NT2/D1 (cell line): ENCODE measurements at regions not wholly inside any gene's neighbourhood (a gene's known extent, or its start where the extent isn't known, plus 50 kb on each side); places are given as distances from the start of the nearest gene placed in this dataset.
"Not testable (repeated sequence)": the region's sequence is repeated elsewhere in the genome, so short reads cannot be mapped to it uniquely, and the experiment has no call there.

Experiments used
- DNase-seq: peaks from one replicate; pipeline ENCODE4 v3.0.0-alpha.2; 2011; ENCODE audit warnings: low read depth, low spot score
- H3K27me3 ChIP-seq: 2 replicates; pipeline ENCODE4 v1.6.0; 2011; ENCODE audit warnings: mild to moderate bottlenecking; ENCODE audit not compliant: insufficient read length, insufficient read depth
- H3K36me3 ChIP-seq: 2 replicates; pipeline ENCODE4 v1.6.1; 2011; ENCODE audit warnings: mild to moderate bottlenecking, low read length, mixed read lengths; ENCODE audit not compliant: insufficient read depth, insufficient read length
- H3K4me1 ChIP-seq: 2 replicates; pipeline ENCODE4 v1.5.1; 2011; ENCODE audit not compliant: insufficient read depth, insufficient read length
- H3K4me3 ChIP-seq: 2 replicates; pipeline ENCODE4 v1.5.1; 2011; ENCODE audit warnings: low read depth; ENCODE audit not compliant: insufficient read length
- H3K9ac ChIP-seq: 2 replicates; pipeline ENCODE4 v1.6.0; 2011; ENCODE audit warnings: low read depth; ENCODE audit not compliant: insufficient read length
- H3K9me3 ChIP-seq: 2 replicates; pipeline ENCODE4 v1.5.1; 2011; ENCODE audit warnings: mild to moderate bottlenecking, low read length; ENCODE audit not compliant: insufficient read depth
- SUZ12 ChIP-seq: IDR thresholded peaks from 2 replicates; pipeline ENCODE4 v1.6.1; 2011; ENCODE audit not compliant: insufficient read length, insufficient read depth; ENCODE audit errors: extremely low read depth
- YY1 ChIP-seq: IDR thresholded peaks from 2 replicates; pipeline ENCODE4 v1.6.1; 2011; ENCODE audit not compliant: insufficient read length, insufficient read depth
- ZNF274 ChIP-seq: IDR thresholded peaks from 2 replicates; pipeline ENCODE4 v1.6.1; 2011; ENCODE audit warnings: mild to moderate bottlenecking, low read depth, low read length

DNA sequence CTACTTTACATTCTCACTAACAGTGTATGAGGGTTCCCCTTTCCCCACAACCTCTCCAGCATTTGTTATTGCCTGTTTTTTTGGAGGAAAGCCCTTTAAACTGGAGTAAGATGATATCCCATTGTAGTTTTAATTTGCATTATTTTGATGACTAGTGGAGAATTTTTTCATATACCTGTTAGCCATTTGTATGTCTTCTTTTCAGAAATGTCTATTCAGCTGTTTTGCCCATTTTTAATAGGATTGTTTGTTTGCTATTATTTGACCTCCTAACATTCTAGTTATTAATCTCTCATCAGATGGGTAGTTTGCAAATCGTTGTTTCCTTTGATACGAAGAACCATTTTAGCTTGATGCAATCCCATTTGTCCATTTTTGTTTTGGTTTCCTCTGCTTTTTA is 165.0 kb downstream of the GLUL start:
- no peaks in the 10 kb centered on the region for H3K4me1 ChIP-seq
- no peaks in the 10 kb centered on the region for H3K36me3 ChIP-seq
- H3K9ac ChIP-seq: no peak overlapping the region
- no peaks in the 10 kb centered on the region for H3K27me3 ChIP-seq
- TF ChIP-seq ZNF274: no peak
- no peak for TF ChIP-seq SUZ12
- no peak for TF ChIP-seq YY1
- DNase-seq: no peak
- no peaks in the 10 kb centered on the region for H3K9me3 ChIP-seq
- H3K4me3 ChIP-seq: no peak overlapping the region

- H3K9me3 ChIP-seq, H3K9ac ChIP-seq, DNase-seq, H3K4me3 ChIP-seq, H3K27me3 ChIP-seq, H3K4me1 ChIP-seq, H3K36me3 ChIP-seq: not testable (repeated sequence)
Observed at GRCh38 chr1:182225755-182226154, 164.2 kb upstream of the ZNF648 start.

- H3K36me3 ChIP-seq, H3K27me3 ChIP-seq, H3K9ac ChIP-seq, DNase-seq, H3K9me3 ChIP-seq, H3K4me3 ChIP-seq, H3K4me1 ChIP-seq: not testable (repeated sequence)
Observed at GRCh38 chr1:182221990-182222389, 160.5 kb upstream of the ZNF648 start.

DNA sequence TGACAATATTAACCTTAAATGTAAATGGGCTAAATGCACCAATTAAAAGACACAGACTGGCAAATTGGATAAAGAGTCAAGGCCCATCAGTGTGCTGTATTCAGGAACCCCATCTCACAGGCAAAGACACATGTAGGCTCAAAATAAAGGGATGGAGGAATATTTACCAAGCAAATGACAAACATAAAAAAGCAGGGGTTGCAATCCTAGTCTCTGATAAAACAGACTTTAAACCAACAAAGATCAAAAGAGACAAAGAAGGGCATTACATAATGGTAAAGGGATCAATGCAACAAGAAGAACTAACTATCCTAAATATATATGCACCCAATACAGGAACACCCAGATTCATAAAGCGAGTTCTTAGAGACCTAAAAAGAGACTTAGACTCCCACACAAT is 159.9 kb upstream of the ZNF648 start:
- H3K36me3 ChIP-seq: not testable (repeated sequence)

DNA sequence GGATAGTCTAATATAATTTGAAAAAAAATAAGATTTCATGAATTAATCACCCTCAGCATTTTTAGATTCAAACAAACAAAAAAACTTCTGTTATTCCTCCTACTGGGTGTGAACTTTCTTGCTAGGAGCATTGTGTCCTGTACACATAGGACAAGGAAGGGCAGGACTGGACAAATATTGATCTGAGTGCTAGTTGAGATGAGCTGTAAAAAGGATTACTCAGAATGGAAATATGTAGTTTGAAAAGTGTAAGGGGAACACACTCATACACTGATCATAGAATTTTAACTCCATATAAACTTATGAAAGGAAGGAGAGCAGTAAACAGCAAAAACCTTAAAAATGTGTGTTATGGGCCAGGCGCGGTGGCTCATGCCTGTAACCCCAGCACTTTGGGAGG is 156.5 kb upstream of the ZNF648 start:
- no peaks in the 10 kb centered on the region for H3K36me3 ChIP-seq
- TF ChIP-seq SUZ12: no peak
- TF ChIP-seq ZNF274: no peak
- no peak for TF ChIP-seq YY1
- no peak overlapping the region for H3K9ac ChIP-seq
- H3K9me3 ChIP-seq: no peaks in the 10 kb centered on the region
- no peak overlapping the region for H3K4me3 ChIP-seq
- DNase-seq: no peak
- H3K27me3 ChIP-seq: no peaks in the 10 kb centered on the region
- H3K4me1 ChIP-seq: no peaks in the 10 kb centered on the region

More for the DNA sequence above, 159.9 kb upstream of the ZNF648 start:
- not testable (repeated sequence) for H3K9ac ChIP-seq, H3K9me3 ChIP-seq, DNase-seq, H3K27me3 ChIP-seq, H3K4me3 ChIP-seq, H3K4me1 ChIP-seq

- H3K4me1 ChIP-seq: no peaks in the 10 kb centered on the region
- H3K27me3 ChIP-seq: no peaks in the 10 kb centered on the region
- no peak overlapping the region for H3K9ac ChIP-seq
- DNase-seq: no peak
- no peaks in the 10 kb centered on the region for H3K9me3 ChIP-seq
- no peaks in the 10 kb centered on the region for H3K36me3 ChIP-seq
- TF ChIP-seq YY1 (no peak), ZNF274 (no peak), SUZ12 (no peak)
- H3K4me3 ChIP-seq: no peak overlapping the region
Observed at GRCh38 chr1:182217071-182217470, 155.6 kb upstream of the ZNF648 start.

- no peak for DNase-seq
- H3K4me3 ChIP-seq: no peak overlapping the region
- no peaks in the 10 kb centered on the region for H3K4me1 ChIP-seq
- TF ChIP-seq YY1 (no peak), SUZ12 (no peak), ZNF274 (no peak)
- no peaks in the 10 kb centered on the region for H3K9me3 ChIP-seq
- H3K27me3 ChIP-seq: no peaks in the 10 kb centered on the region
- no peaks in the 10 kb centered on the region for H3K36me3 ChIP-seq
- no peak overlapping the region for H3K9ac ChIP-seq
Observed at GRCh38 chr1:182215764-182216163, 154.3 kb upstream of the ZNF648 start.

DNA sequence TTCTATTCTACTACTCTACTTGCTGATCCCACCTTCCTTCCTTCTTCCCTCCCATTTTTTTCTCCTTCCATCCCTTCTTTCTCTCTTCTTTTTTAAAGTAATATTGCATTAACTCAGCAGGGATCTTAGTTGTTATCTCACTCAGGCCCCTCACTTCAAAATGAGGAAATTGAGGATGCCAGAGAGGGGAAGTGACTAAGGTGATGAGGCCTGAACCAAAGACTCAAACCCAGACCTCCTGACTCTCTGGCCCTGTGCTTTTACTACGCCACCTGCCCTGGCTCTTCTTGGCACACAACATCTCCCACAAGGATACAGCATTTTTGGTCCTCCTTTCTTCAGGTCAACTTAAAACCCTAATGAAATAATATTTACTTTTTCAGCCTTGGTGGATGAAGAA is 151.7 kb upstream of the ZNF648 start:
- no peaks in the 10 kb centered on the region for H3K9me3 ChIP-seq
- H3K9ac ChIP-seq: no peak overlapping the region
- DNase-seq: no peak
- H3K4me3 ChIP-seq: no peak overlapping the region
- H3K4me1 ChIP-seq: no peaks in the 10 kb centered on the region
- no peaks in the 10 kb centered on the region for H3K36me3 ChIP-seq
- H3K27me3 ChIP-seq: no peaks in the 10 kb centered on the region
- TF ChIP-seq YY1: no peak
- TF ChIP-seq ZNF274: no peak
- no peak for TF ChIP-seq SUZ12
